H1 (cell line): ENCODE measurements at regions not wholly inside any gene's neighbourhood (a gene's known extent, or its start where the extent isn't known, plus 50 kb on each side); places are given as distances from the start of the nearest gene placed in this dataset.

Experiments used
- CTCF ChIA-PET: fragments of 300-600 bp; sonication (Branson Sonifier 250); formaldehyde crosslinking; loops from one replicate; lab custom pipeline; 2021; ENCODE audit not compliant: partially characterized antibody; lab: Charles Lee
- POLR2A ChIA-PET: fragments of 300-600 bp; sonication (Branson Sonifier 250); formaldehyde crosslinking; loops from one replicate; lab custom pipeline; 2021; ENCODE audit warnings: inconsistent platforms; ENCODE audit not compliant: partially characterized antibody; lab: Charles Lee
- DNase-seq, 2 experiments: peaks; one replicate each; pipeline versions ENCODE4 v3.0.0 to v3.0.0-alpha.2; 2010 to 2022; ENCODE audit warnings: low spot score in 2 of 2, low read depth in 1 of 2, mixed read lengths in 1 of 2
- FAIRE-seq: peaks from 2 replicates; lab custom pipeline; 2011; peaks lifted over from hg19 to GRCh38; lab: Jason Lieb, UNC
- H2AFZ ChIP-seq: 2 replicates; pipeline ENCODE4 v1.8.1; 2012; ENCODE audit warnings: low read length, inconsistent platforms
- H2AK5ac ChIP-seq: 2 replicates; pipeline ENCODE4 v1.6.1; 2013; ENCODE audit warnings: low read depth, low read length
- H2BK120ac ChIP-seq: replicated peaks from 2 replicates; pipeline ENCODE3; 2013; ENCODE audit warnings: low read depth, low read length, inconsistent platforms
- H2BK12ac ChIP-seq: 2 replicates; pipeline ENCODE4 v1.6.1; 2013; ENCODE audit warnings: low read depth, low read length
- H2BK15ac ChIP-seq: 2 replicates; pipeline ENCODE4 v1.6.1; 2013; ENCODE audit warnings: low read length
- H2BK20ac ChIP-seq: 2 replicates; pipeline ENCODE4 v1.6.1; 2013; ENCODE audit warnings: low read length
- H2BK5ac ChIP-seq: 2 replicates; pipeline ENCODE4 v1.6.1; 2013; ENCODE audit warnings: low read depth, low read length
- H3K14ac ChIP-seq: 2 replicates; pipeline ENCODE4 v1.6.1; 2013; ENCODE audit warnings: inconsistent platforms; ENCODE audit not compliant: insufficient read length
- H3K18ac ChIP-seq: 2 replicates; pipeline ENCODE4 v1.6.1; 2013; ENCODE audit warnings: low read length; ENCODE audit errors: extremely low read depth
- H3K23ac ChIP-seq: 2 replicates; pipeline ENCODE4 v1.6.1; 2013; ENCODE audit warnings: inconsistent platforms; ENCODE audit not compliant: insufficient read length
- H3K23me2 ChIP-seq: 2 replicates; pipeline ENCODE4 v1.6.1; 2013; ENCODE audit warnings: low read depth, low read length
- H3K27ac ChIP-seq: 2 replicates; pipeline ENCODE4 v1.6.1; 2011; ENCODE audit warnings: low read depth, low read length, inconsistent platforms
- H3K27me3 ChIP-seq, 4 experiments: replicated peaks in 1 of 4; 1 replicate in 1 of 4; 2 replicates in 3 of 4; pipeline versions ENCODE4 v1.6.1 to v1.8.1; 2011 to 2013; ENCODE audit warnings: low read length in 3 of 4, mild to moderate bottlenecking in 3 of 4, inconsistent platforms in 2 of 4, mixed read lengths in 2 of 4, moderate library complexity in 1 of 4; ENCODE audit not compliant: control insufficient read depth in 3 of 4, insufficient read depth in 3 of 4; ENCODE audit errors: extremely low read depth in 1 of 4
- H3K36me3 ChIP-seq, 4 experiments: 2 replicates each; pipeline versions ENCODE4 v1.6.1 to v1.8.1; 2011 to 2013; ENCODE audit warnings: mild to moderate bottlenecking in 4 of 4, low read length in 3 of 4, moderate library complexity in 2 of 4, control low read depth in 1 of 4, inconsistent platforms in 1 of 4; ENCODE audit not compliant: insufficient read depth in 4 of 4, control insufficient read depth in 2 of 4
- H3K4ac ChIP-seq: replicated peaks from 2 replicates; pipeline ENCODE3; 2013; ENCODE audit warnings: low read length, low read depth, mixed read lengths, inconsistent platforms; ENCODE audit not compliant: insufficient read length
- H3K4me1 ChIP-seq, 4 experiments: replicated peaks in 1 of 4; 1 replicate in 1 of 4; 2 replicates in 3 of 4; pipeline versions ENCODE4 v1.6.1 to v1.8.1; 2011 to 2013; ENCODE audit warnings: low read length in 3 of 4, inconsistent platforms in 2 of 4, mixed read lengths in 1 of 4; ENCODE audit not compliant: insufficient read depth in 4 of 4, control insufficient read depth in 3 of 4
- H3K4me2 ChIP-seq, 2 experiments: 2 replicates each; pipeline versions ENCODE4 v1.6.1 to v1.8.1; 2011 to 2013; ENCODE audit warnings: low read depth in 2 of 2, low read length in 2 of 2, control low read depth in 1 of 2, inconsistent platforms in 1 of 2, mild to moderate bottlenecking in 1 of 2; ENCODE audit not compliant: insufficient read depth in 1 of 2
- H3K4me3 ChIP-seq, 4 experiments: fragments of 200-600, 300-600 bp in 1 of 4; sonication (generic), shearing (Covaris generic), sonication (Bioruptor Twin) in 1 of 4; 2 replicates each; pipeline versions ENCODE4 v1.5.1 to v1.8.1; 2011 to 2016; ENCODE audit warnings: low read length in 4 of 4, low read depth in 3 of 4, control low read depth in 2 of 4, inconsistent platforms in 2 of 4, mild to moderate bottlenecking in 2 of 4, mixed read lengths in 1 of 4, moderate library complexity in 1 of 4; ENCODE audit not compliant: insufficient read depth in 2 of 4; ENCODE audit errors: extremely low read depth in 1 of 4
- H3K56ac ChIP-seq: replicated peaks from 2 replicates; pipeline ENCODE3; 2013; ENCODE audit warnings: low read depth, mild to moderate bottlenecking, mixed read lengths, low read length, inconsistent platforms; ENCODE audit not compliant: insufficient read length
- H3K79me1 ChIP-seq: 2 replicates; pipeline ENCODE4 v1.6.1; 2013; ENCODE audit warnings: low read depth, low read length, control low read depth
- H3K79me2 ChIP-seq, 2 experiments: 2 replicates each; pipeline versions ENCODE4 v1.6.1 to v1.8.1; 2012 to 2013; ENCODE audit warnings: low read length in 2 of 2, mild to moderate bottlenecking in 2 of 2, inconsistent platforms in 1 of 2; ENCODE audit not compliant: insufficient read depth in 2 of 2, control insufficient read depth in 1 of 2
- H3K9ac ChIP-seq, 4 experiments: replicated peaks in 1 of 4; 1 replicate in 1 of 4; 2 replicates in 3 of 4; pipeline versions ENCODE4 v1.6.1 to v1.8.1; 2011 to 2013; ENCODE audit warnings: low read depth in 3 of 4, low read length in 3 of 4, control low read depth in 2 of 4, mild to moderate bottlenecking in 2 of 4, moderate library complexity in 2 of 4, inconsistent platforms in 1 of 4; ENCODE audit errors: extremely low read depth in 1 of 4
- H3K9me3 ChIP-seq, 2 experiments: 2 replicates each; pipeline versions ENCODE4 v1.6.1 to v1.8.1; 2012 to 2013; ENCODE audit warnings: mild to moderate bottlenecking in 2 of 2, moderate library complexity in 2 of 2, control low read depth in 1 of 2, inconsistent platforms in 1 of 2, low read depth in 1 of 2, low read length in 1 of 2, mixed read lengths in 1 of 2; ENCODE audit not compliant: insufficient read depth in 2 of 2
- H4K20me1 ChIP-seq, 2 experiments: replicated peaks in 1 of 2; 2 replicates each; pipeline versions ENCODE3 to v1.8.1; 2011 to 2013; ENCODE audit warnings: inconsistent platforms in 2 of 2, low read length in 2 of 2, mild to moderate bottlenecking in 1 of 2; ENCODE audit not compliant: insufficient read depth in 2 of 2, control insufficient read depth in 1 of 2
- H4K5ac ChIP-seq: 2 replicates; pipeline ENCODE4 v1.6.1; 2013; ENCODE audit warnings: low read length, low read depth, mixed read lengths, inconsistent platforms; ENCODE audit not compliant: insufficient read length
- H4K8ac ChIP-seq: 2 replicates; pipeline ENCODE4 v1.8.0; 2013; ENCODE audit warnings: mild to moderate bottlenecking, moderate library complexity, low read length, inconsistent platforms; ENCODE audit not compliant: insufficient read depth; ENCODE audit errors: extremely low read depth
- H4K91ac ChIP-seq: replicated peaks from 2 replicates; pipeline ENCODE3; 2013; ENCODE audit warnings: low read length, mixed read lengths, inconsistent platforms; ENCODE audit not compliant: insufficient read length
- CHD1 ChIP-seq: IDR thresholded peaks from 2 replicates; pipeline ENCODE4 v1.6.1; 2012; ENCODE audit warnings: low read depth, low read length, improper control_type of control experiment
- CTBP2 ChIP-seq: IDR thresholded peaks from 2 replicates; pipeline ENCODE4 v1.7.0; 2011; ENCODE audit warnings: borderline replicate concordance, mild to moderate bottlenecking, moderate library complexity, mixed read lengths, low read length; ENCODE audit not compliant: insufficient read depth, insufficient read length
- EP300 ChIP-seq, 2 experiments: IDR thresholded peaks; 1 replicate in 1 of 2; 2 replicates in 1 of 2; pipeline ENCODE4 v1.6.1; 2011 to 2012; ENCODE audit warnings: low read depth in 2 of 2, low read length in 2 of 2, mild to moderate bottlenecking in 2 of 2, borderline replicate concordance in 1 of 2, inconsistent platforms in 1 of 2, moderate library complexity in 1 of 2
- GABPA ChIP-seq: IDR thresholded peaks from 2 replicates; pipeline ENCODE4 v1.6.1; 2011; ENCODE audit warnings: mild to moderate bottlenecking, low read length, moderate library complexity, borderline replicate concordance; ENCODE audit not compliant: insufficient read depth
- JUND ChIP-seq: IDR thresholded peaks from 2 replicates; pipeline ENCODE4 v1.6.1; 2011; ENCODE audit warnings: mild to moderate bottlenecking, improper control_type of control experiment, low read length
- KDM5A ChIP-seq: fragments of 200-600 bp; IDR thresholded peaks from 2 replicates; pipeline ENCODE4 v1.7.1; 2012; ENCODE audit warnings: mild to moderate bottlenecking, low read length, inconsistent platforms, mixed read lengths
- PHF8 ChIP-seq: fragments of 200-600 bp; sonication (generic); conservative IDR thresholded peaks from 2 replicates; pipeline ENCODE4 v1.7.1; 2012; ENCODE audit warnings: low read depth, mild to moderate bottlenecking, inconsistent platforms, low read length, moderate library complexity
- SP1 ChIP-seq: IDR thresholded peaks from 2 replicates; pipeline ENCODE4 v1.6.1; 2011; ENCODE audit warnings: low read depth, low read length
- WGBS, 2 experiments: shearing (Covaris generic) in 1 of 2; methylation state at CpG; one replicate each; pipeline versions ENCODE4 v1.1.6 to v1.1.7; 2013 to 2015; ENCODE audit warnings: low lambda C conversion rate in 2 of 2, mixed read lengths in 2 of 2, inconsistent platforms in 1 of 2, low coverage in 1 of 2, missing lambda C conversion rate in 1 of 2; ENCODE audit not compliant: insufficient replicate concordance in 2 of 2, insufficient coverage in 1 of 2, insufficient read length in 1 of 2; ENCODE audit errors: extremely low coverage in 1 of 2, missing lambda C conversion rate in 1 of 2; 5-methylcytosine and 5-hydroxymethylcytosine counted together
- TF ChIP-seq, protein P1 (sequence below): IDR thresholded peaks from 2 replicates; pipeline ENCODE4 v1.6.1; 2012; ENCODE audit warnings: inconsistent platforms
- TF ChIP-seq, protein P2 (sequence below), 3 experiments: IDR thresholded peaks; 1 replicate in 2 of 3; 2 replicates in 1 of 3; pipeline versions ENCODE4 v1.5.1 to v1.6.1; 2011; ENCODE audit warnings: low read length in 3 of 3, mild to moderate bottlenecking in 3 of 3, inconsistent platforms in 2 of 3, low read depth in 1 of 3, moderate library complexity in 1 of 3; ENCODE audit not compliant: insufficient read depth in 1 of 3; ENCODE audit errors: control extremely low read depth in 1 of 3

DNA sequence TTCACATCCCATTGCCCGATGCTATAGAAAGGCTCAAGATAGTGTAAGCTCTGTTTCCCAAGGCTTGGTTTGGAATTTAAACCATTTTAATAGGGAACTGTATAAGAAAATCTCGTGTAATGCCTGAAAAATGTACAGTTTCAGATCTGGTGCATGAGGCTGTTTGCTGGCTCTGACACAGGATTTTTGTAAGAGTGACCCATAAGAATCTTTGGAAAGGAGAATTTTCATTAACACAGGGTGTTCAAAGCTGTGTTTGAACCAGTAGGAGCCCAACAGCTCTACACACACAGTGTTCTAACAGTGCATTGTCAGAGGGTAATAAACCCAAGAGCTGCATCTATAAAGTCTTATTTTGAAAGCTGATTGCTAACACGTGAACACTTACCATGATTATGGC, 293.5 kb downstream of the PRL start:
- no peak overlapping the region for H3K4me2 ChIP-seq
- no peak overlapping the region for H2BK5ac ChIP-seq
- H3K27ac ChIP-seq, result no peak overlapping the region
- no peaks in the 10 kb centered on the region for H3K36me3 ChIP-seq
- H2BK12ac ChIP-seq, result no peak overlapping the region
- no peak overlapping the region for H3K4me3 ChIP-seq
- H3K14ac ChIP-seq, result no peak overlapping the region
- no peak overlapping the region for H2AK5ac ChIP-seq
- H3K9ac ChIP-seq, result no peak overlapping the region
- FAIRE-seq, result no peak
- no peak for TF ChIP-seq KDM5A
- TF ChIP-seq SP1, result no peak
- TF ChIP-seq EP300 (IDR thresholded peaks at IDR 0.05; ENCODE audit: borderline replicate concordance in 1 of 2, low read depth in 2 of 2, low read length in 2 of 2), result no peak
- no peak for TF ChIP-seq CHD1
- TF ChIP-seq, protein P1, sequence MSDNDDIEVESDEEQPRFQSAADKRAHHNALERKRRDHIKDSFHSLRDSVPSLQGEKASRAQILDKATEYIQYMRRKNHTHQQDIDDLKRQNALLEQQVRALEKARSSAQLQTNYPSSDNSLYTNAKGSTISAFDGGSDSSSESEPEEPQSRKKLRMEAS, result no peak
- no peak for TF ChIP-seq GABPA
- no peak for TF ChIP-seq JUND
- TF ChIP-seq CTBP2, result no peak
- TF ChIP-seq, protein P2, sequence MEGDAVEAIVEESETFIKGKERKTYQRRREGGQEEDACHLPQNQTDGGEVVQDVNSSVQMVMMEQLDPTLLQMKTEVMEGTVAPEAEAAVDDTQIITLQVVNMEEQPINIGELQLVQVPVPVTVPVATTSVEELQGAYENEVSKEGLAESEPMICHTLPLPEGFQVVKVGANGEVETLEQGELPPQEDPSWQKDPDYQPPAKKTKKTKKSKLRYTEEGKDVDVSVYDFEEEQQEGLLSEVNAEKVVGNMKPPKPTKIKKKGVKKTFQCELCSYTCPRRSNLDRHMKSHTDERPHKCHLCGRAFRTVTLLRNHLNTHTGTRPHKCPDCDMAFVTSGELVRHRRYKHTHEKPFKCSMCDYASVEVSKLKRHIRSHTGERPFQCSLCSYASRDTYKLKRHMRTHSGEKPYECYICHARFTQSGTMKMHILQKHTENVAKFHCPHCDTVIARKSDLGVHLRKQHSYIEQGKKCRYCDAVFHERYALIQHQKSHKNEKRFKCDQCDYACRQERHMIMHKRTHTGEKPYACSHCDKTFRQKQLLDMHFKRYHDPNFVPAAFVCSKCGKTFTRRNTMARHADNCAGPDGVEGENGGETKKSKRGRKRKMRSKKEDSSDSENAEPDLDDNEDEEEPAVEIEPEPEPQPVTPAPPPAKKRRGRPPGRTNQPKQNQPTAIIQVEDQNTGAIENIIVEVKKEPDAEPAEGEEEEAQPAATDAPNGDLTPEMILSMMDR (IDR thresholded peaks at IDR 0.05; ENCODE audit: control extremely low read depth in 1 of 3, insufficient read depth in 1 of 3, low read depth in 1 of 3, low read length in 3 of 3), result no peak
- no peak for TF ChIP-seq PHF8
- H3K4ac ChIP-seq, result no peak overlapping the region
- H3K23me2 ChIP-seq, result no peaks in the 10 kb centered on the region
- no peaks in the 10 kb centered on the region for H3K9me3 ChIP-seq
- no peaks in the 10 kb centered on the region for H3K79me1 ChIP-seq
- H3K18ac ChIP-seq, result no peak overlapping the region
- 90% methylated on average over 3 of the region's 3 CpGs; no CpG with 5 or more reads in 1 of the 2 experiments for WGBS, 2 experiments
- H3K4me1 ChIP-seq, result peaks cover 0 to 4% (median under 1%) of the 10 kb centered on the region in 4 experiments; a peak in 2 of 7 replicates
- no peaks in the 10 kb centered on the region for H4K20me1 ChIP-seq
- H3K56ac ChIP-seq, result no peak overlapping the region
- no peaks in the 10 kb centered on the region for H3K27me3 ChIP-seq
- H4K8ac ChIP-seq, result no peak overlapping the region
- no peak overlapping the region for H2BK20ac ChIP-seq
- no peak overlapping the region for H2BK15ac ChIP-seq
- peaks cover 0 to 14% of the 10 kb centered on the region in 2 experiments; a peak in 2 of 4 replicates for H3K79me2 ChIP-seq
- H4K91ac ChIP-seq, result no peak overlapping the region
- ChIA-PET POLR2A (interaction anchor here (1.6 to 1.8 kb wide), 2 partner anchors 12 to 31 kb away, joined by 3 read pairs; no protein-coding TSS in a partner anchor), CTCF (no interaction called here)
- DNase-seq, result no peak
- H4K5ac ChIP-seq, result no peak overlapping the region
- no peak overlapping the region for H2BK120ac ChIP-seq
- H3K23ac ChIP-seq, result no peak overlapping the region
- H2AFZ ChIP-seq, result no peak overlapping the region
